Embryonic facial prominence (tissue), 1 donor: ENCODE measurements at regions not wholly inside any gene's neighbourhood (a gene's known extent, or its start where the extent isn't known, plus 50 kb on each side); places are given as distances from the start of the nearest gene placed in this dataset.

ENCODE experiments used
- DNase-seq: peaks from one replicate; pipeline ENCODE4 v3.0.0-alpha.2; 2016; ENCODE audit errors: extremely low spot score

DNA sequence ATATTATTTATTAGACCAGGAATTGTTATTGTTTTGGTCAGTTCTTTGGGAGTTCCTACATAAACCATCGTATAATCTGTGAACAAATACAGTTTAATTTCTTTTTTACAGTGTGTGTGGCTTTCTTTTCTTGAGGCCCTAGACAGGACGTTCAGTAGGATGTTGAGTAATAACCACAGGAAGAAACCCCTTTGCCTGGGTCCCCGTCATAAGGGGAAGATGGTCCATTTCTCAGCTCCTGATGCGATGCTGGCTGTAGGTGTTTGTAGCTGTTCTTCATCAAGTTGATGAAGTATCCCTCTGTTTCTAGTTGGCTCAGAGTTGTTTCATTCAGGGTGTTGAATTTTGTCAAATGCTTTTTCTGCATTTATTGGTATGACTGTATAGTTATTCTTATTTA is 219.7 kb upstream of the ADARB2 start:
- DNase-seq = no peak

DNA sequence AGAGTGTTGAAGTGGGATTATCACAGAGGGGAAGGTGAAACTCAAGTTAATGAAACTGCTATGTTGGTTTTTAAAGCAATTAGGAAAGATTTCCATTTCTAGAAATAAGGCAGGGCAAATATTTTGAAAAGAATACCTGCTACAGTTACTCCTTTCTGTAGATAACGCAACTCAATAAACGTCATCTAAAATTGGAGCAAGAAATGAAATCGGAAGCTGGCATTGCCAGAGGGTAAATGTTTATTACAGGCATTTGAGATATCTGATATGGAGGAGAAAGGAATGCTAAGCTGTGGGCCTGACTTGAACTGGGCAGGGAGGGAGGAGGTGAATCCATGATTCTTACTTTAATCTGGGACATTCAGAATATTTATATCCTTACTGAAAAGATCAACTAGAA is 217.0 kb upstream of the ADARB2 start:
- DNase-seq = no peak

DNA sequence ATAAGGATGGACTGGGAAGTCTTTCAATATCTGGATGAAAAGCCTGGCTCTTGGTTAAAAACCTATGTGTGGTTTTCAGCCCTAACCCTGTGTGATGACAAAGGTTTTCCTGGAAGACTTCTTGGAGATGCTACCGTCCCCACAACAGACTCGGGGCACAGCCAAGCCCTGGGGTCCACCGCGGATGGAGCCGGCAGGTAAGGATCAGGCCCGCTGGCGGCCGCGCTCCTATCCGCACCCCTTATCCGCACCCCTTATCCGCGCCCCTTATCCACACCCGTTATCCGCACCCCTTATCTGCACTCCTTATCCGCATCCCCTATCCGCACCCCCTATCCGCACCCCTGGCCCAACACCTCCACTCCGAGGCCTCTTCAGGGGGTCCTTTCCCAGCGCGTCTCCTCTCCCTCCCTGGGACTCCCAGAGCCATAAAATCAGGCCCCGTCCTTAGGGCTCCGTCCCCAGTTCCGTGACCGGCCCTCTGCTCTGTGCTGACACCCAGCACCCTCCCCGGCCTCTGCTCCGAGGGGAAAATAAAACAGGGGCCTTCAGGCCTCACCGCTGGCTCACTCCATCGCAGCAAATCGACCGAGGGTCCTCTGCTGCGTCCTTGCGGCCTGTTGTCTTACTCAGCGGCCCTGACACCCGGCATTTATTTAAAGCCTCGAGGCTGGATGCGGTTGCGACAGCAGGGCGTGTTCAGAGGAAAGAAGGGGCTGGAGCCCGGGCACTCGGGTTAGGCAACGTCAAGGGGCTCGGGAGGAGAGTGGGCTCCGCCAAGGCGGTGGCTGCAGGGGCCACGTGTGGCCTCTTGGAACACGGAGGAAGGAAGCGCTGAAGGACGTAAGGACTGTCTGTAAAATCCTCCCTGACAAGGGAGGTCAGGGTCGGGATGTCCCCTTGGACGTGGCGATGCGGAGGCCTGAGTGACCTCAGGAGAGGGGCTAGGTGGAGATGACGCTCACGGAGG is 215.1 kb upstream of the ADARB2 start:
- DNase-seq = no peak

DNA sequence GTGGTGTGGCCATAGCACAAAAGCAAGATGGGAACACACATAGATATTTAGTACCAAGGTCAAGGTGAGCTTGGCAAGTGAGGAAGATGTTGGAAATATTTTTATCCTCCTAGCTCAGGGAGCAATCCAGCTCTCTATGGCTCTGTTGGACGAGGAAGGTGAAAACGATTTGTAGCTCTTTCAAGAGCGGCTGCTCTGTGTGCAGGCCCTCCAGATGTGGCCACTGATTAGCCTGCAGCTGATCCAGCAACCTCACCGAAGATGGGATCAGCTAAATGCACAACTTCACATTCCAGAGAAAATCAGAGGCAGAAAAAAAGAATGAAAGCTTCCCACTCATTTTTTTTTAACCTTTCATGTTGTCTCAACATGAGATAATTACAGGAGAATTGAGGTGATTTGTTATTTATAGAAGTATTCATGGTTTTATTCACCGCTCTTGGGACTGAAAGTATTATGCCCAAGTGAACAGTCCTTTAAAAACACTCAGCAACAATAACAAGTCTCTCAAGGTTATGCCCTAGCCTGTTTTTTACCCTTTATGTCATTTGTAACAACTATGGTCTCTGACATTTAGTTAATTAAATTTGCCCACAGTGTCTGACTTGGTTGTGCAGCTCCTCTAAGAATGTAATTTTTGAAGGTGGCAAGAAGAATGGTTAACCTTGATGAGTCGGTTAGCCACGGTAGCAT is 213.6 kb upstream of the ADARB2 start:
- no peak for DNase-seq

DNA sequence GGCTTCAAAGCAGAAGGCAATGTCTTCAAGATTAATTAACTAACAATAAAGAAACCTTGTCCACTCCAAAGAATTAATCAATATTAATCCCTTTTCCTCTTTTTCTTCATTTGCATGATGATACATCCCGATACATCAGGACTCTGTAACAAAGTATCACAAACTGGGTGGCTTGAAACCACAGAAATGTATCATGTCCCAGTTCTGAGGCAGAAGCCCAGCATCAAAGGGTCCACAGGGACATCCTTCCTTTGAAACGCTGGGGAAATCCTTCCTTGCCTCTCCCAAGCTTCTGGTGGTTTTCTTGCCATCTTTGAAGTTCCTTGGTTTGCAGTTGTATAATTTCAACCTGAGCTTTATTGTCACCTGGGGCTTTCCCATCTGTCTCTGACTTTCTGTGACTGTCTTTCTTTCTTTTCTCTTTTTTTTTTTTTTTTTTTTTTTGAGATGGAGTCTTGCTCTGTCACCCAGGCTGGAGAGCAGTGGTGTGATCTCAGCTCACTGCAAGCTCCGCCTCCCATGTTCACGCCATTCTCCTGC is 210.2 kb upstream of the ADARB2 start:
- no peak for DNase-seq

DNA sequence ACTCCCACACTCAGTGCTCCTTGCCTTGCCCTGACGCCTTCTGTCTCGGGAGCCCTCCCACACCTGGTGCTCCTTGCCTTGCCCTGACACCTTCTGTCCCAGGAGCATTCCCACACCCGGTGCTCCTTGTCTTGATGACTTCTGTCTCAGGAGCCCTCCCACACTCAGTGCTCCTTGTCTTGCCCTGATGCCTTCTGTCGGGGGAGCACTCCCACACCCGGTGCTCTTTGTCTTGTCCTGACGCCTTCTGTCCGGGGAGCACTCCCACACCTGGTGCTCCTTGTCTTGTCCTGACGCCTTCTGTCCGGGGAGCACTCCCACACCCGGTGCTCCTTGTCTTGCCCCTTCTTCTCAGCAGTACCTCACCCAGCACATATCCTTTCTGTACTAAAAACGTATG is 207.2 kb upstream of the ADARB2 start:
- DNase-seq = no peak

DNA sequence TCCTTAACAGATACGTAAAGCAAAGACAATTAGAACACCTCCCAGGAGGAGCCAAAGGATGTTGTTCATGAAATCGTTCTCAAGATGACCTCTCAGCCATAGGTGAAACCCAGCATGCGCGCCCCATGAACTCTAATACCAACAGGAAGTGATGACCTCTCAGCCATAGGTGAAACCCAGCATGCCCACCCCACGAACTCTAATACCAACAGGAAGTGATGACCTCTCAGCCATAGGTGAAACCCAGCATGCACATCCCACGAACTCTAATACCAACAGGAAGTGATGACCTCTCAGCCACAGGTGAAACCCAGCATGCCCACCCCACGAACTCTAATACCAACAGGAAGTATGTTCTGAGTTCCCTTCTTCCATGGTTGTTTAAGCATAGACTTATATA is 205.2 kb upstream of the ADARB2 start:
- no peak for DNase-seq

DNA sequence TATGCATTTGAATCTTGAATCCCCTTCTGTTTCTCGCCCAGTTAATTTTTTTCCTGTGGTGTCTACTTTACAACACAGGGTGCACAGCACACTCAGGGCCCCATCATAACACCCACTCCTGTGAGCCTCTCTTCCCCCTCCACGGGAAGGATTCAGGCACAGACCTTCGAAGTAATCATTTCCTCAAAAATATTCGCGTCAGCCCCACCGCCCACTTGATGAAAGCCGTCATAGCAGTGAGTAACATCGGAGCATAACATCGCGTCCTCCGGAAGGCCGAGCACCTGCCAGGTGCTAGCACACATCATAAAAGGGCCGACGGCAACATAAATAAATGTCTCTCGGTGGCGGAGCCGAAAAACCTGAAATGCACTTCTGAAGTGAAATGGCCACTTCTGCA is 201.7 kb upstream of the ADARB2 start:
- DNase-seq = no peak

DNA sequence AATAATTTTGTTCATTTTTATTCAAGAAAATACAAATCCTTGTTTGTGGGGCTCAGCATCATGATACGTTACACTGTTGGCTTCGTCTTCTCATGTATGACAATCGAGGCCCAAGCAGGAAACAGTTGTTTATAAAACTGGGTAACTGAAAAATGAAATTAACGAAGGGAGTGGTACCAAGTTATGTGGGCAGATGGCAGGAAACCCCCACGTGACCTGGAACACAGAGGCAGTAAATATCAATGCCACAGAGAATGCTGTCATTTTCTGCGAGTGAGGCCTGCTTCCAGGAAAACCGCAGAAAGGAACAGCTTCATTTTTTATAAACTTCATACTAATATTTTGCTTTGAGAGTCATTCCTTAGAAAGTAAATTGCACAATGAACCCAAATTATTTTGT is 201.0 kb upstream of the ADARB2 start:
- DNase-seq = no peak

DNA sequence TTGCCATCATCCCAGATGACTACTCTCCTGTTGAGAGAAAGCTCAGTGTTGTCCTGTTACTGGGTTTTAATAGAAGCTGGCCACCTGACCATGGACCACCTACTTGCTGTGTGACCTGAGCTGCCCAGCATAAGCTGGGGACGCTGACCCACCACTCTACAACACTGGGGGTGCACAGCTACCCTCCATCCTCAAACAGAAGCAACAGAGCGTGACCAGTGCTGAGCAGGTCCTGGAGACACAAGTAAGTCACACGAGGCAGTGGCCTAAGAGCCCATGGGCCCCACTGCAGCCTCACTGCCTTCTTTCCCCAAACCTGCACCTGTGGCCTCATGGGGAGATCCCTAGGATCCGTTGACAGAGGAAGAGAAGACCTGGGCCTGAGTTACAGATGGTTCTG is 198.6 kb upstream of the ADARB2 start:
- no peak for DNase-seq

DNA sequence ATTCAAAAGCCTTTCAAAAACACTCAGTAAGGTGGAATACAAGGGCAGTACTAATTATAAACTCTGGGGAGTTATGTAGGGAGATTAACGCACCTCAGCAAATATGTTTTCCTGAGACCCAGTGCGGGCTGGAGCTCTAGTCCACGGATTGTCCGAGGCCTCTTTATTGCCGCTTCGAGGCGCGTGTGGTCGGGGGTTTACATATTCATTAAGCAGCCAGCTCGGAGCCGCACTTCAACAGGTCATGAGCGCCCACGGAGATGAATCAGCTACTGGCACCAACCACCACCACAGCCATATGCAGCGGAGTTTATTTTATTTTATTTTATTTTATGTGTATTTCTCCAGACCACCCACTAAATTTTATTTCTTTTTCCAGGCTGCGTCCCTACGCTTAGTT is 195.9 kb upstream of the ADARB2 start:
- no peak for DNase-seq

DNA sequence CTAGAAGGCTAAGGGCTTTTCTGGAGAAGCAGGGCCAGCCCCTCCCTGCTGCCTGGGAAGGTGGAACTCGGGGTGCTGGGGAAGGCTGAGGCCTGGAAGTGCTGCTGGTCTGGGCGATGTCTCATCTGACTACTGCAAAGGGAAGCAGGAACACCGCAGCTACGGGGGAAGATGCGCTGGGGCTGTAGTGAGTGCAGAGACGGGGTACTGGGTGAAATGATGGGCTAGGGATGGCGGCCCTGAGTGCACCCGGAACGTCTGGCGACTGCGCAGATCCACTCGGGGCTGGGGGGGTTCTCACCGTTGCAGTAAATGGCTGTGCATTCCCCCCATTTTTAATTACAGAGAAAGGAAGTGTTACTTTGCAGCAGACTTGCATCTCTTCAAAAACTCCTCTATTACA is 195.4 kb upstream of the ADARB2 start:
- no peak for DNase-seq

DNA sequence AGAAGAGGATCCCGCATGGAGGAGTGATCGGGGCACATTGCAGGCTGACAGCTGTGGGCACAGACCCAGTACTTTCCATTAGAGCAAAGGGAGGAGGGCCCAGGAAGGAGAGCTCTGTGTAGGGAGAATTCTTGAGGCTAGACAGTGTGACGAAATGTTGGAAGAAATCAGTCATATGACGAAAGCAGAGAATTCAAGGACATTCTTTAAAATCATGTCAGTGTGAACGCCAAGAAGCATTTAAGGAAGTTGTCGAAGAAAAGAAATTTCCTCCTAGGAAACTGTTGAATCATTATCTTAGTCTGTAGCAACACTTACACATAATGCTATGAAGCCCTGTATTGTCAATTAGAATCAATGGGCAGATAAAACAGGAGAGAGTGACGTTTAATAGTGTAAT is 191.3 kb upstream of the ADARB2 start:
- DNase-seq = no peak

DNA sequence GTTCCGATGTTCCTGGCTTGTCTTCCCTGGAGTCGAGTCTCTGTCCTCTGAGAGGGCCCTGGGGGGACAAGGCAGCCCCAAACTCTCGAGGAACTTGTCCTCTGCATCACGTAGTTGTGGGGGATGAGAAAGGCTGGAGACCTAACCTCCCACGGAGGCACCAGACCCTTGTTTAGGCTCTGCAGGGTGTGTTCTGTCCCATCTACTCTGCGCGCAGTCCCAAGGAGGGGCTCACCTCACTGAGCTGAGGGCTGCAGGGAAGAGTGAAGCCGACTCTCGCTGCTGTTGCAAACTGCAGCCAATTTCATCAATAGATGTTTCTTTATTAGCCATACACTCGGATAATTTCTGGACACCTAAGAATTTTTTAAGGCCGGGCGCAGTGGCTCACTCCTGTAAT is 186.7 kb upstream of the ADARB2 start:
- DNase-seq = no peak

DNA sequence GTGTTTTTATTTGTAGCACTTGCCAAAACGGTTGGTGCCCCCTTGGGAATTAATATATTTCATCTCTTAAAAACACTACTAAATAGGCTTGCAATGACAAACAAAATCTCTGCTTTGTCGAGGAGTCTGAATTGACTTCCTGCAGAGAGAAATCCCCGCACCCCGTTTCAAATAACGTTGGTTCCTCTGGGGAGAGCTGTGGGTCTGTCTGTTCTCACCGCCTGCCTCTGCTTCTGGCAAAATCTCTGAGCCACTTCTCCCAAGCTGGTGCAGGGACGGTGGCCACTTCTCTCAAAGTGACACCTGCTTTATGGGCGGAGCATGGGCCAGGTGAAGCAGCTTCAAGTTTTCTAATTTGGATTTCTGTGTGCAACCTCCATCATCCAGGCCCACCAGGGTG is 186.3 kb upstream of the ADARB2 start:
- DNase-seq = no peak

DNA sequence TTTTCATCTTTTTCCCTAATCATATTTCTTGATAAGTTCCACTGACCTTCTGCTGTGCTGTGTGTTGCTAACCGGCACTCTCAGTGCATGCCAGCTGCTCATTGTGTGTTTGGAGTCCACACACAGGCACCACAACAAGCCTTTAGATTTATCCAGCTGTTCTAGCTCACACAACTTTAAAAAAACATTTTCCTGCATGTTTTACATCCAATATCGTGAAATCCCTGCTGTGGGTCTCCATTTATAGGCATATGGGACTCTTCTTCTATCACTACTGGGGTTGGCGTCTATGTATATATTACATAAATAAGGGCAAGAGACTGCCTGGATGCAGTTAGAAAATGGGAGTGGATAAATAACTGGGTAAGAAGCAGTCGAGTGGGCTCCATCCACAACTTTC is 183.6 kb upstream of the ADARB2 start:
- no peak for DNase-seq

DNA sequence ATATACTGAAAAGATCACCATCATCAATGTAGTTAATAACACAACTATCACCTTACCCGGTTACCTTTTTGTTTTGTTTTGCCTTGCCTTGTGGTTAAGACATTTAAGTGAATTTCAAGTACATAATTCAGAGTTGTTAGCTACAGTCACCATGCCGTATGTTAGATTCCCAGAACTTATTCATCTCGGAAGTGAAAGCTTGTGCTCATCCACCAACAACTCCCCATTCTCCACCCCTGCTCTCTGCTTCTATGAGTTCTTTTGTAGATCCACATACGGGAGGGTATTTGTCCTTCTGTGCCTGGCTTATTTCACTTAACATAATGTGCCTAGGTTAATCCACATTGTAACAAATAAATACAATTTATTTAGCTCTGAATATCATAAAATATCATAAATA is 182.8 kb upstream of the ADARB2 start:
- DNase-seq = no peak

DNA sequence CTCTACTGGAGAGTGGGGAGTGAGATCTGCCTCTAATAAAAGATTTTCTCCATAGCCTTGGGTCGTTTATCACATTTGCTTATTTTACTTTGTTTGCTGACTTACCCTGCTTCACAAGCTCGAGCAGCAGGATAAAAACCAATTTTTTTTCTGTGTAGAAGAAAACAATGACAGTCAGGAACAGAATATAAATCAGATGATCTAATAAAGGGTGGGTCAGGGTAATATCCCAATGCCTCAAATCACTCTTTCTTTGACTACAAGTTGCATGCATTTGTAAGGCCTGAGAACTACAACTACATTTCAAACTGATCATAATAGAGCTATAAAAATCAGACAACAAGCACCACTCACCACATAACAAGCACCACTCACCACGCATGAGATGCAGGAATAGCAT is 174.4 kb upstream of the ADARB2 start:
- no peak for DNase-seq

DNA sequence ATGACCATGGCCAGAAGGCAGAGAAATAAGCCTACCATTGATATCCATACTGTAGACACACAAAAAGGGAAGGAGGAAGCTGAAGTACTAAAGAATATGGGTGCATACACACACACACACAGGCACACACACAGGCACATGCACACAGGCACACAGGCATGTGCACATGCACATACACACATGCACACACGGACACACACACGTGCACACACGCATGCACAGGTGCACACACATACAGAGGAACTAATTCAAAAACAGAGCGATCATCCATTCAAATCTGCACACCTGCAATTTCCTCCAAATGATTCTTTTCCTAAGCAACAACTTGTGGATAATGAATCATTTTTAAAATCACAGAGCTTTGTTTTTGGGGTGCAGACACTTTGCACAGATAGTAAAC is 166.7 kb upstream of the ADARB2 start:
- no peak for DNase-seq

DNA sequence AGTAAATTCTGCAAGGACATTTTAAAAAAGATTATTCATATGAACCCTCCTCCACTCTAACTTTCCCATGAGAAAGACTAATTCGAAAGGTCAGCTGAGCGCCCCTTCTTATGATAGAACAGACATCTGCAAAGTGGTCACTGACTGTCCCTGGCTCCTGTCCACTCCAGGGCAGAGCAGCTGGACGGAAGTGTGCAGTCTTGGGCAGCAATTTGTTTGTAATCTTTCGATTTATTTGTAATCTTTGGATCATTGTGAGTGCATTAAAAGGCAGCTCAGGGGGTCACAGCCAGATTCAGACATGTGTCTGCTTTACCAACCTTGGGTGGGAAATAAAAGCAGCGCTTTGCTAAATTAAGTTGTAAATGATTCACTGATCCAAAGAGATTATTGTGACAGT is 158.8 kb upstream of the ADARB2 start:
- no peak for DNase-seq

DNA sequence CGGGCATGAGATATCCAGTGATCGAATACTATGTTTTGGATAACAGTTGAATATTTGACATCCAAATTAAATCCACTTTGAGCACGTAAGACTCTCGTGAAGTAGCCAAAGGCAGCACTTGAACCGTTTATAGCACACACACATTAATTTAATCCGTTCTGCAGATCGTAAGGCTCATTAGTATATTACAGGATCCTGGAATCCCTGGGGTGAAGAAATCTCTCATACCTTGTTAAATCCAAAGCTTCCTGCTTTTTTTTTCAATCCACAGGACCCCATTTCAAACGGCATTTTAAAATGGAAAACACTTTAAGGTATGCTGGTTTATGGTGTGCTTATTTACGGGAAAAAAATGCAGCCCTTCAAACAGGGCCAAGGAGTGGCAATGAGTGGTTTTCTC is 158.4 kb upstream of the ADARB2 start:
- no peak for DNase-seq

DNA sequence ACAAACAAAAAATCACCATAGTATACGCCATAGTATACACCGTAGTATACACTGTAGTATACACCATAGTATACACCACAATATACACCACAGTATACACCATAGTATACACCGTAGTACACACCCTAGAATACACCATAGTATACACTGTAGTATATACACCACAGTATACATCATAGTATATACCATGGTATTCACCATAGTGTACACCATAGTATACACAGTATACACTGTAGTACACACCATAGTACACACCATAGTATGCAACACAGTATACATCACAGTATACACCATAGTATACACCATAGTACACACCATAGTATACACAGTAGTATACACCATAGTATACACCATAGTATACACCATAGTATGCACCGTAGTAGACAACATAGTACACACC is 157.6 kb upstream of the ADARB2 start:
- DNase-seq = no peak

DNA sequence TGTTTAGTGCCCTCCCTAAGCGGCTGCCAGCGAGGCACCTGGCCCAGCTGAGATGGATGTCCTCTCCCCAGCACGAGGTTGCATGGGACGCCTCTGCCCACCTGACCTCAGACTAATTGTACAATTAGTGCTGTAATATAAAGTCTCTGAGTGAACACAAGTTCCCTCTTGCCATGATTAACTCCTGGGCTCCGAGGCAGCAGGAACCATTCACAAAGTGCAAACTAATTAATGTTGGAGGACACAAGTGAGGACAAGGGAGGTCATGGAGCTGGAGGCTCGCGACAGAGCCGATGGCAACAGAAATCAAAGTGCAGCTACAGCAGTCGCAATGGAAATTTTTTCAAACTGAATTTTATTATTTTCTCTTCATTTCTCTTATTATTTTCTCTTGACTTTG is 156.6 kb upstream of the ADARB2 start:
- no peak for DNase-seq
